Mammary epithelial cell (primary cell): ENCODE measurements at regions not wholly inside any gene's neighbourhood (a gene's known extent, or its start where the extent isn't known, plus 50 kb on each side); places are given as distances from the start of the nearest gene placed in this dataset.

Source experiments
- CTCF ChIP-seq, 2 donors: IDR thresholded peaks in 1 of 2; conservative IDR thresholded peaks in 1 of 2; 2 replicates each; pipeline ENCODE4 v1.5.1; 2011 to 2012; ENCODE audit warnings: inconsistent platforms in 2 of 2, low read length in 2 of 2, mild to moderate bottlenecking in 2 of 2, control low read depth in 1 of 2, low read depth in 1 of 2; ENCODE audit not compliant: insufficient read depth in 1 of 2; ENCODE audit errors: extremely low read depth in 1 of 2
- EZH2 ChIP-seq: IDR thresholded peaks from 2 replicates; pipeline ENCODE4 v1.6.1; 2012; ENCODE audit warnings: low read length, inconsistent platforms, borderline replicate concordance

DNA sequence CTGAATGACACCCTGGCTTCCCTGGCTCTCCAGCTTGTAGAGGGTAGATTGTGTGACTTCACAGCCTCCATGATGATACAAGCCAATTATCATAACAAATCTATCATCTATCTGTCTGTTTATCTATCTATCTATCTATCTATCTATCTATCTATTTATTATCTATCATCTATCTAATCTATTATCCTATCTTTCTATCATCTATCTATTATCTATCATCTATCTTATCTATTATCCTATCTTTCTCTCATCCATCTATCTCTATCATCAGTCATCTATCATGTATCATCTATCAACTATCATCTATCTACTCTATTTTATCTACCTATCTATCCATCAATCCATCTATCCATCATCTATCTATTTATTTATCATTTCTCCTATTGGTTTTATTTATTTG, 361.8 kb downstream of the RNF144A start:
- TF ChIP-seq CTCF (conservative IDR thresholded peaks at IDR 0.05 in 1 of 2, IDR thresholded peaks at IDR 0.05 in 1 of 2; ENCODE audit: extremely low read depth in 1 of 2, insufficient read depth in 1 of 2, low read depth in 1 of 2, low read length in 2 of 2) = no peak
- TF ChIP-seq EZH2 = no peak
